ENCODE measurements at regions not wholly inside any gene's neighbourhood (a gene's known extent, or its start where the extent isn't known, plus 50 kb on each side); places are given as distances from the start of the nearest gene placed in this dataset.
A peak's percentile ranks its signal among the peaks of the same experiment; 100 is the strongest.

- no peak for DNase-seq (ENCODE audit: low read depth in 4 of 6, low spot score in 6 of 6)
- 91% methylated on average over 12 of the region's 17 CpGs for WGBS (ENCODE audit: insufficient coverage)
Measured at GRCh38 chr4:182065255-182065654, 177.9 kb upstream of the TENM3 start.

DNA sequence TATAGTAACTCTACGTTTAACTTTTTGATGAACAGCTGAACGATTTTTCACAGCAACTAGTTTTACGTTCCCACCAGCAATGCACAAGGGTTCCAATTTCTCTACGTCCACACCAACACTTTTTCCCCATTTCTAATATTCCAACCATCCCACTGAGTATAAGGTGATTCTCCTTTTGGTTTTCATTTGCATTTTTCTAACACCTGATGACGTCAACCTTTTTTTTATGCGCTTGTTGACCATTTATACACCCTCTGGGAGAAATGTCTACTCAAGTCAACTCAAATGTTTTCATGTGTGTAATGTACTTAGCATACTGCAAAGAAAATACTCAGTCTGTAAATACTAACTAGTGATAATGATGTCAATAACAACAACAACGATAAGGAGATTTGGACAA lies 177.2 kb upstream of the TENM3 start:
- Histone ChIP-seq H3K27ac (ENCODE audit: low read depth, low read length) (no peak overlapping the region), H3K27me3 (ENCODE audit: control insufficient read depth, insufficient read depth, low read length) (no peaks in the 10 kb centered on the region), H3K4me3 (ENCODE audit: low read depth, low read length) (no peak overlapping the region), H3K36me3 (ENCODE audit: control insufficient read depth, insufficient read depth, low read length) (no peaks in the 10 kb centered on the region), H3K4me1 (ENCODE audit: control insufficient read depth, insufficient read depth, low read length) (no peaks in the 10 kb centered on the region), H3K9me3 (ENCODE audit: control insufficient read depth, insufficient read depth, low read length) (no peaks in the 10 kb centered on the region)
- no peak for DNase-seq (ENCODE audit: low read depth in 4 of 6, low spot score in 6 of 6)
- 100% methylated on average over 1 of the region's 7 CpGs for WGBS (ENCODE audit: insufficient coverage)

More at GRCh38 chr4:182065255-182065654, 177.9 kb upstream of the TENM3 start:
- H3K4me3 ChIP-seq (ENCODE audit: low read depth, low read length), result no peak overlapping the region
- H3K4me1 ChIP-seq (ENCODE audit: control insufficient read depth, insufficient read depth, low read length), result no peaks in the 10 kb centered on the region
- no peaks in the 10 kb centered on the region for H3K27me3 ChIP-seq (ENCODE audit: control insufficient read depth, insufficient read depth, low read length)
- H3K36me3 ChIP-seq (ENCODE audit: control insufficient read depth, insufficient read depth, low read length), result no peaks in the 10 kb centered on the region
- no peaks in the 10 kb centered on the region for H3K9me3 ChIP-seq (ENCODE audit: control insufficient read depth, insufficient read depth, low read length)
- no peak overlapping the region for H3K27ac ChIP-seq (ENCODE audit: low read depth, low read length)

- no peak overlapping the region for H3K27ac ChIP-seq (ENCODE audit: low read depth, low read length)
- no peaks in the 10 kb centered on the region for H3K9me3 ChIP-seq (ENCODE audit: control insufficient read depth, insufficient read depth, low read length)
- H3K27me3 ChIP-seq (ENCODE audit: control insufficient read depth, insufficient read depth, low read length), result no peaks in the 10 kb centered on the region
- H3K4me3 ChIP-seq (ENCODE audit: low read depth, low read length), result no peak overlapping the region
- WGBS (ENCODE audit: insufficient coverage), result 17% methylated on average over 1 of the region's 5 CpGs
- no peaks in the 10 kb centered on the region for H3K36me3 ChIP-seq (ENCODE audit: control insufficient read depth, insufficient read depth, low read length)
- no peaks in the 10 kb centered on the region for H3K4me1 ChIP-seq (ENCODE audit: control insufficient read depth, insufficient read depth, low read length)
- DNase-seq (ENCODE audit: low read depth in 4 of 6, low spot score in 6 of 6), result no peak
Measured at GRCh38 chr4:182067828-182068227, 175.4 kb upstream of the TENM3 start.

DNA sequence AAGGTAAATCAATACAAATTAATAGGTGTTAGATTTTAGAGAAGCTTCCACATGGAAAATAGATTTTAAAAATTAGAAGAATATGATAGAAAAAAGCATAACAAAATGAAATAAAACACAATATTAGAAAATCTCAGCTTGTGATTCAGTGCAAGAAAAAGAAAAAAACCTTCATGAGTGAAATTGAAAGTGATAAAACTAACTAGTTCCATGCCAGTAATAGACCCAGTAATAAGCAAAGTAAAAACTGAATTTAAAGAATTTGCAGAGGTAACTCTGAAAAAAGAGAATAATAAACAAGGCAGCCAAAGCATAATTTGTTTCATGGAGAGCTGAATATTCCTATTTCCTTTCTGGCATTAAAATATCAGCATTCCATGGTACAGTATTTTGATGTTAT lies 174.3 kb upstream of the TENM3 start:
- Histone ChIP-seq H3K4me3 (ENCODE audit: low read depth, low read length) (no peak overlapping the region), H3K4me1 (ENCODE audit: control insufficient read depth, insufficient read depth, low read length) (no peaks in the 10 kb centered on the region), H3K27me3 (ENCODE audit: control insufficient read depth, insufficient read depth, low read length) (no peaks in the 10 kb centered on the region), H3K36me3 (ENCODE audit: control insufficient read depth, insufficient read depth, low read length) (no peaks in the 10 kb centered on the region), H3K27ac (ENCODE audit: low read depth, low read length) (no peak overlapping the region), H3K9me3 (ENCODE audit: control insufficient read depth, insufficient read depth, low read length) (no peaks in the 10 kb centered on the region)
- no peak for DNase-seq (ENCODE audit: low read depth in 4 of 6, low spot score in 6 of 6)

GRCh38 chr4:182073278-182073677 lies 169.9 kb upstream of the TENM3 start:
- Histone ChIP-seq H3K27me3 (ENCODE audit: control insufficient read depth, insufficient read depth, low read length) (no peaks in the 10 kb centered on the region), H3K9me3 (ENCODE audit: control insufficient read depth, insufficient read depth, low read length) (no peaks in the 10 kb centered on the region), H3K4me3 (ENCODE audit: low read depth, low read length) (no peak overlapping the region), H3K36me3 (ENCODE audit: control insufficient read depth, insufficient read depth, low read length) (no peaks in the 10 kb centered on the region), H3K4me1 (ENCODE audit: control insufficient read depth, insufficient read depth, low read length) (no peaks in the 10 kb centered on the region), H3K27ac (ENCODE audit: low read depth, low read length) (no peak overlapping the region)
- no peak for DNase-seq (ENCODE audit: low read depth in 4 of 6, low spot score in 6 of 6)
- WGBS (ENCODE audit: insufficient coverage), result 100% methylated on average over 2 of the region's 3 CpGs

DNA sequence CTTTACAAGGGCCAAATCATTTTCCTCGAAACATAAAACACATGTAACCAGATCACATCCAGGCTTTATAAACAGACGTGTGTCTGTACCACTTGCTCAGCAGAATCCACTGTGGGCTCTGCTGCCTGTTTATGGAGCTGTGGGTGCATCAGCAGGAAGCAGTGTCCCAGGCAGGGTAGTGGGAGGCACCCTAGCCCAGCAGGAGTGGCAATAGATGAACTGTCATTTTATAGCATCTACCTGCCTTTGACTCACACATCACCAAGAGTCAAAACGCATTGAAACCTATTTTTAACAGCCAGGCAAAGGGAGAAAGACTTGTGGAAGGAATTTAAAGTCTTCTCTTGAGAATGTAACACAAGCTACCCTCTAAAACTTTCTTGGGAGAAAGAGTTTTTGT lies 169.1 kb upstream of the TENM3 start:
- H3K4me1 ChIP-seq (ENCODE audit: control insufficient read depth, insufficient read depth, low read length), result no peaks in the 10 kb centered on the region
- DNase-seq (ENCODE audit: low read depth in 4 of 6, low spot score in 6 of 6), result no peak
- H3K4me3 ChIP-seq (ENCODE audit: low read depth, low read length), result no peak overlapping the region
- H3K27ac ChIP-seq (ENCODE audit: low read depth, low read length), result no peak overlapping the region
- no peaks in the 10 kb centered on the region for H3K36me3 ChIP-seq (ENCODE audit: control insufficient read depth, insufficient read depth, low read length)
- no peaks in the 10 kb centered on the region for H3K9me3 ChIP-seq (ENCODE audit: control insufficient read depth, insufficient read depth, low read length)
- whole genome bisulfite sequencing (ENCODE audit: insufficient coverage), result 83% methylated on average over 1 of the region's 3 CpGs
- H3K27me3 ChIP-seq (ENCODE audit: control insufficient read depth, insufficient read depth, low read length), result no peaks in the 10 kb centered on the region

GRCh38 chr4:182074810-182075209 lies 168.4 kb upstream of the TENM3 start:
- H3K4me3 ChIP-seq (ENCODE audit: low read depth, low read length), result no peak overlapping the region
- 40% methylated on average over 2 of the region's 6 CpGs for WGBS (ENCODE audit: insufficient coverage)
- no peaks in the 10 kb centered on the region for H3K36me3 ChIP-seq (ENCODE audit: control insufficient read depth, insufficient read depth, low read length)
- no peaks in the 10 kb centered on the region for H3K9me3 ChIP-seq (ENCODE audit: control insufficient read depth, insufficient read depth, low read length)
- no peaks in the 10 kb centered on the region for H3K27me3 ChIP-seq (ENCODE audit: control insufficient read depth, insufficient read depth, low read length)
- no peaks in the 10 kb centered on the region for H3K4me1 ChIP-seq (ENCODE audit: control insufficient read depth, insufficient read depth, low read length)
- no peak overlapping the region for H3K27ac ChIP-seq (ENCODE audit: low read depth, low read length)
- DNase-seq (ENCODE audit: low read depth in 4 of 6, low spot score in 6 of 6), result no peak

- Histone ChIP-seq H3K4me3 (ENCODE audit: low read depth, low read length) (no peak overlapping the region), H3K36me3 (ENCODE audit: control insufficient read depth, insufficient read depth, low read length) (no peaks in the 10 kb centered on the region), H3K4me1 (ENCODE audit: control insufficient read depth, insufficient read depth, low read length) (no peaks in the 10 kb centered on the region), H3K27ac (ENCODE audit: low read depth, low read length) (no peak overlapping the region), H3K9me3 (ENCODE audit: control insufficient read depth, insufficient read depth, low read length) (no peaks in the 10 kb centered on the region), H3K27me3 (ENCODE audit: control insufficient read depth, insufficient read depth, low read length) (no peaks in the 10 kb centered on the region)
- DNase-seq (ENCODE audit: low read depth in 4 of 6, low spot score in 6 of 6), result peak in 1 of 6 donors; percentile 30
Measured at GRCh38 chr4:182082910-182083309, 160.3 kb upstream of the TENM3 start.

GRCh38 chr4:182083671-182084410 lies 159.4 kb upstream of the TENM3 start:
- H3K9me3 ChIP-seq (ENCODE audit: control insufficient read depth, insufficient read depth, low read length), result no peaks in the 10 kb centered on the region
- no peak for DNase-seq (ENCODE audit: low read depth in 4 of 6, low spot score in 6 of 6)
- WGBS (ENCODE audit: insufficient coverage), result no CpG with 5 or more reads among the region's 8 CpGs
- no peaks in the 10 kb centered on the region for H3K4me1 ChIP-seq (ENCODE audit: control insufficient read depth, insufficient read depth, low read length)
- no peaks in the 10 kb centered on the region for H3K27me3 ChIP-seq (ENCODE audit: control insufficient read depth, insufficient read depth, low read length)
- H3K4me3 ChIP-seq (ENCODE audit: low read depth, low read length), result no peak overlapping the region
- no peak overlapping the region for H3K27ac ChIP-seq (ENCODE audit: low read depth, low read length)
- H3K36me3 ChIP-seq (ENCODE audit: control insufficient read depth, insufficient read depth, low read length), result no peaks in the 10 kb centered on the region

GRCh38 chr4:182085051-182085480 lies 158.1 kb upstream of the TENM3 start:
- Histone ChIP-seq H3K9me3 (ENCODE audit: control insufficient read depth, insufficient read depth, low read length) (no peaks in the 10 kb centered on the region), H3K4me3 (ENCODE audit: low read depth, low read length) (no peak overlapping the region), H3K4me1 (ENCODE audit: control insufficient read depth, insufficient read depth, low read length) (no peaks in the 10 kb centered on the region), H3K27me3 (ENCODE audit: control insufficient read depth, insufficient read depth, low read length) (no peaks in the 10 kb centered on the region), H3K27ac (ENCODE audit: low read depth, low read length) (no peak overlapping the region), H3K36me3 (ENCODE audit: control insufficient read depth, insufficient read depth, low read length) (no peaks in the 10 kb centered on the region)
- DNase-seq (ENCODE audit: low read depth in 4 of 6, low spot score in 6 of 6), result no peak
- 50% methylated on average over 2 of the region's 4 CpGs for WGBS (ENCODE audit: insufficient coverage)

Data from spinal cord (tissue), 9 donors.